T-helper 17 cell (primary cell): ENCODE measurements at regions not wholly inside any gene's neighbourhood (a gene's known extent, or its start where the extent isn't known, plus 50 kb on each side); places are given as distances from the start of the nearest gene placed in this dataset.
"Not testable (repeated sequence)": the region's sequence is repeated elsewhere in the genome, so short reads cannot be mapped to it uniquely, and the experiment has no call there.

Experiments used
- ATAC-seq: fragments of 150-1000 bp; cut with Tn5 transposase; 2 replicates; pipeline ENCODE4 v1.10.0; 2021; ENCODE audit warnings: mild to moderate bottlenecking, moderate library complexity
- DNase-seq, 3 donors: peaks; one replicate each; pipeline versions ENCODE4 v3.0.0 to v3.0.0-alpha.2; 2020 to 2021
- H3K9me3 ChIP-seq: one replicate; pipeline ENCODE4 v1.7.0; 2013; ENCODE audit warnings: low read length, mild to moderate bottlenecking; ENCODE audit not compliant: control insufficient read depth, poor library complexity, severe bottlenecking
- H3K27ac Mint-ChIP-seq: one replicate; pipeline ENCODE4 v1.8.0; 2022; ENCODE audit warnings: mild to moderate bottlenecking, moderate library complexity, mixed read lengths
- H3K27me3 Mint-ChIP-seq: one replicate; pipeline ENCODE4 v1.8.0; 2022; ENCODE audit warnings: mixed read lengths
- H3K36me3 Mint-ChIP-seq: one replicate; pipeline ENCODE4 v1.8.0; 2022; ENCODE audit warnings: low read depth, mixed read lengths
- H3K4me1 Mint-ChIP-seq: one replicate; pipeline ENCODE4 v1.8.0; 2022; ENCODE audit warnings: mild to moderate bottlenecking, mixed read lengths
- H3K4me3 Mint-ChIP-seq: one replicate; pipeline ENCODE4 v1.8.0; 2022; ENCODE audit warnings: mild to moderate bottlenecking, moderate library complexity, mixed read lengths

- DNase-seq = no peak
- no peaks in the 10 kb centered on the region for H3K27me3 Mint-ChIP-seq
- H3K4me3 Mint-ChIP-seq = no peak overlapping the region
- no peaks in the 10 kb centered on the region for H3K36me3 Mint-ChIP-seq
- H3K27ac Mint-ChIP-seq = no peak overlapping the region
- H3K4me1 Mint-ChIP-seq = no peaks in the 10 kb centered on the region
- no peaks in the 10 kb centered on the region for H3K9me3 ChIP-seq
- no peak for ATAC-seq
Observed at GRCh38 chr3:24689353-24689752, 194.7 kb upstream of the THRB start.

DNA sequence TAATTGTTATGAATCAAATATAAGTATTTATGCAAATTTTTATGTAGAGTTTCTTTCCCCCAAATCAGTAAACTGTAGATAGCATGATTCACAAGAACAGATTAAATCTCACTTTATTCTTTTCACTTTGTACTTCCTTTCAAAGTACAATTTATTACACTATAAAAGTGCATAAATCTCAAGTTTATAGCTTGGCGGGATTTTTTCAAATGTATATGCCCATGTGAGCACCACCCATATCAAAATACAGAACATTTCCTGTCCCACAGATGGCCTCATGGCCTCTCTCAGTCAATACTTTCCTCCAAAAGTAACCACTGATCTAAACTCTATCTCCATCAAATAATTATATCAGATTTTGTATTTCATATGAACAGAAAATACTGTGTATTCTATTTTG lies 196.1 kb upstream of the THRB start:
- Mint-ChIP-seq H3K4me1 (no peaks in the 10 kb centered on the region), H3K27me3 (no peaks in the 10 kb centered on the region), H3K27ac (no peak overlapping the region), H3K36me3 (no peaks in the 10 kb centered on the region), H3K4me3 (no peak overlapping the region)
- no peaks in the 10 kb centered on the region for H3K9me3 ChIP-seq
- ATAC-seq = no peak
- no peak for DNase-seq

DNA sequence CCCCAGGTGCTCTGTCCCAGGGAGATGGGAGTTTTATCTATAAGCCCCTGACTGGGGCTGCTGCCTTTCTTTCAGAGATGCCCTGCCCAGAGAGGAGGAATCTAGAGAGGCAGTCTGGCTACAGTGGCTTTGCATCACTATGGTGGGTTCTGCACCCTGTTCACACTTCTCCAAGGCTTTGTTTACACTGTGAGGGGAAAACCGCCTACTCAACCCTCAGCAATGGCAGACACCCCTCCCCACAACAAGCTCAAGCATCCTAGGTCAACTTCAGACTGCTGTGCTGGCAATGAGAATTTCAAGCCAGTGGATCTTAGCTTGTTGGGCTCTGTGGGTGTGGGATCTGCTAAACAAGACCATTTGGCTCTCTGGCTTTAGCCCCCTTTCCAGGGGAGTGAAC lies 204.4 kb upstream of the THRB start:
- H3K9me3 ChIP-seq, ATAC-seq, H3K27ac Mint-ChIP-seq, H3K4me1 Mint-ChIP-seq, H3K36me3 Mint-ChIP-seq, H3K4me3 Mint-ChIP-seq, DNase-seq, H3K27me3 Mint-ChIP-seq: not testable (repeated sequence)

GRCh38 chr3:24704496-24704895 lies 209.8 kb upstream of the THRB start:
- Mint-ChIP-seq H3K4me3 (no peak overlapping the region), H3K36me3 (no peaks in the 10 kb centered on the region), H3K4me1 (no peaks in the 10 kb centered on the region), H3K27ac (no peak overlapping the region), H3K27me3 (no peaks in the 10 kb centered on the region)
- DNase-seq (no peak), ATAC-seq (no peak)
- no peaks in the 10 kb centered on the region for H3K9me3 ChIP-seq

- Mint-ChIP-seq H3K36me3 (no peaks in the 10 kb centered on the region), H3K4me1 (no peaks in the 10 kb centered on the region), H3K4me3 (no peak overlapping the region), H3K27ac (no peak overlapping the region), H3K27me3 (no peaks in the 10 kb centered on the region)
- ATAC-seq (no peak), DNase-seq (no peak)
- H3K9me3 ChIP-seq = no peaks in the 10 kb centered on the region
Observed at GRCh38 chr3:24707936-24708335, 213.3 kb upstream of the THRB start.

DNA sequence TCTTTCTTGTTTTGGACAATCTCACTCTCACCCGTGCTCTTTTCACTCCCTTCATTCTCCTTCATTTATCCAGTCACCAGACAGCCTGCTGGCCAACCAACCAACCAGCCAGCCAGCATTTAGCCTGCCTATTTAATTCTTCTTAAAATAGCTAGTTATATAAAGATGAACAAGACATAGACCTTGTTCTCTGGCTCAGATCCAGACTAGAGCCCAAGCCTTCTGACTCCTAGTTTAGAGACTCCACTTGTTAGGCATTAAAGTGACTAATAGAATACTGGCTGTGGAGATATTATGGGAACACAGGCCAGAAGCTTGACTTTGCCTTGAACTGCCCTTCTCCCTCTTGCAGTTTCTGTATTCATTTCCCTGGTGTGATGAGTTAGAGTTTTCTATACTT lies 215.3 kb upstream of the THRB start:
- ATAC-seq (no peak), DNase-seq (no peak)
- H3K36me3 Mint-ChIP-seq = no peaks in the 10 kb centered on the region
- H3K4me1 Mint-ChIP-seq = no peaks in the 10 kb centered on the region
- no peak overlapping the region for H3K27ac Mint-ChIP-seq
- H3K9me3 ChIP-seq = no peaks in the 10 kb centered on the region
- no peaks in the 10 kb centered on the region for H3K27me3 Mint-ChIP-seq
- H3K4me3 Mint-ChIP-seq = no peak overlapping the region

DNA sequence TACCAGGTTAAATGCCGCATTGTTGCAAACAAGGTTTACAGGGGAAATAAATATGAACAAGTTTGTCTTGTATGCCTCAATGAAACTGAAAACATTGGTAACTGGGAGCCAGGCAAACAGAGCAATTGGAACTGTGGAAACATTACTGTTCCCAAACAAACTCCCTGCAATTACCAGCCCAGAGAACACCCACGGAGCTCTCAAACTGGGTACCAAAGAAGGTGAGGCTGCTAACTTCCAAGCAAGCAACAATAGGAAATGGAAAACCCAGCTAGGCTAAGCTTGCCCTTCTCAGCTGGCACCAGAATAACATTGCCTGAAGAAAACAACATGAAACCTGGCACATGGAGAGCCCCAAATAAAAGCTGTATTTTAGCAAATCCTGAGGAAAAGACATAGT lies 218.9 kb upstream of the THRB start:
- ATAC-seq (no peak), DNase-seq (no peak)
- H3K4me1 Mint-ChIP-seq = no peaks in the 10 kb centered on the region
- H3K27me3 Mint-ChIP-seq = no peaks in the 10 kb centered on the region
- no peaks in the 10 kb centered on the region for H3K36me3 Mint-ChIP-seq
- no peak overlapping the region for H3K27ac Mint-ChIP-seq
- no peaks in the 10 kb centered on the region for H3K9me3 ChIP-seq
- H3K4me3 Mint-ChIP-seq = no peak overlapping the region

DNA sequence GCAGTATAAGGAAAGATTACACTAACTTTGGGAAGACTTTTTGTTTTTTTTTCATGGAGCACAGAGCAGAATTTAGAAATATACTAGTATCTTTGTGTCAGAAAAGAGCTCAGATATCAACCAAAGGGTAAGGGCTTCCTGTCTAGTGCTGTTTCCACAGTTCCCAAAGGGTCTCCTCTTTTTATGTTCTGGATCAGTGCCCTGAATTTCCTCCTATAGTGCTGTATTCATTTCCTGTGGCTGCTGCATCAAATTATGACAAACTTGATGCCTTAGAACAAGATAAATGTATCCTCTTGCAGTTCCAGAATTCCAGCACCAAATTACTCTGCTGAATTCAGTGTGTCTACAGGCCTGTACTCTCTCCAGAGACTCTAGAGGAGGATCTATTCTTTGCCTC lies 219.8 kb upstream of the THRB start:
- H3K9me3 ChIP-seq = no peaks in the 10 kb centered on the region
- ATAC-seq (no peak), DNase-seq (no peak)
- Mint-ChIP-seq H3K27me3 (no peaks in the 10 kb centered on the region), H3K4me1 (no peaks in the 10 kb centered on the region), H3K27ac (no peak overlapping the region), H3K4me3 (no peak overlapping the region), H3K36me3 (no peaks in the 10 kb centered on the region)

DNA sequence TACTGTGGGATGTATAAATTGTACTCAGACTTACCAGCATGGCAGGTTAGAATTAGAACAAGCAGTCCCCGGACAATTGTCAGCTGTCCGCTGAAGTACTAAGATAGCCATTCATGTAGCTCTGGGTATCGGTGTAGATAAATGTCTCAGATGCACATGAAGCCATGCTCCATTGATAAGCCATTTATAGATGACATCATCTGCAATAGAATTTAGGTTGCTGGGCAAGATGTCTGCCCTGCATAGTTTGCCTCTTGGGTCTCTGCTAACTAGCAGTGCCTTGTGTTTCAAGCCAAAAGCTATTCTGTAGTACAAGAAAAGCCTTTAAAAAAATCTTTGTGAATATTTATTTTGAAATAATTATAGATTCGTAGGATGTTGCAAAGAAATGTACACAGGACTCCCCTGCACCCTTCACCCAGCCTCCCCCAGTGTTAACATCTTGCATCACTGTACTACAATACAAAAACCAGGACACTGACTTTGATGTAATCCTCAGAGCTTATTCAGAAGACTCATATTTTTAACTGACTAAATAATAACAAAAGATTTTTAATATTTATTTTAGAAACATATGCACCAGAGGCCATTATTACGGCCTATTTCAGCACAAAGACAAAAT lies 220.6 kb upstream of the THRB start:
- H3K27ac Mint-ChIP-seq = no peak overlapping the region
- H3K4me1 Mint-ChIP-seq = no peaks in the 10 kb centered on the region
- no peak overlapping the region for H3K4me3 Mint-ChIP-seq
- no peaks in the 10 kb centered on the region for H3K36me3 Mint-ChIP-seq
- H3K9me3 ChIP-seq = no peaks in the 10 kb centered on the region
- DNase-seq (no peak), ATAC-seq (no peak)
- no peaks in the 10 kb centered on the region for H3K27me3 Mint-ChIP-seq

DNA sequence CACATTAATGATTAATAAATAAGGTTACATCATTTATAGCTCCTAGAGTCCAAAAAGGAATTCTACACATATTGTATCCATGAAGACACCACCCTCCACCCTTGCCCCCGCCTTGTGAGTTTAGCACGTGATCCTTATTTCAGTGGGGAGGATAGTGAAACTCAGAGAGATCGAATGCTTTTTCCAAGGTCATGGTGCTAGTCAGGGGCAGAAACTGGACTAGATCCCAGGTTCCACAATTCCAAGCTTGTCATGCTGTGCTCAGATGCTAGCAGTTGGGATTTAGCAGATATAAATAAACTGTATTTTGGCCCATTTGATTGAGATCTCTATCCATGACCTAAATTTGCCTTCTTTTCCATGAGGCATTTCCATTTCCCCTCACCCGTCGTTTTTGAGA lies 227.4 kb upstream of the THRB start:
- no peak for ATAC-seq
- DNase-seq = no peak
- Mint-ChIP-seq H3K27me3 (no peaks in the 10 kb centered on the region), H3K4me3 (no peak overlapping the region), H3K36me3 (no peaks in the 10 kb centered on the region), H3K4me1 (no peaks in the 10 kb centered on the region), H3K27ac (no peak overlapping the region)
- no peaks in the 10 kb centered on the region for H3K9me3 ChIP-seq

GRCh38 chr3:24725514-24726255 lies 231.0 kb upstream of the THRB start:
- Mint-ChIP-seq H3K36me3 (no peaks in the 10 kb centered on the region), H3K27me3 (no peaks in the 10 kb centered on the region), H3K27ac (no peak overlapping the region), H3K4me1 (no peaks in the 10 kb centered on the region), H3K4me3 (no peak overlapping the region)
- no peaks in the 10 kb centered on the region for H3K9me3 ChIP-seq
- ATAC-seq (no peak), DNase-seq (no peak)

DNA sequence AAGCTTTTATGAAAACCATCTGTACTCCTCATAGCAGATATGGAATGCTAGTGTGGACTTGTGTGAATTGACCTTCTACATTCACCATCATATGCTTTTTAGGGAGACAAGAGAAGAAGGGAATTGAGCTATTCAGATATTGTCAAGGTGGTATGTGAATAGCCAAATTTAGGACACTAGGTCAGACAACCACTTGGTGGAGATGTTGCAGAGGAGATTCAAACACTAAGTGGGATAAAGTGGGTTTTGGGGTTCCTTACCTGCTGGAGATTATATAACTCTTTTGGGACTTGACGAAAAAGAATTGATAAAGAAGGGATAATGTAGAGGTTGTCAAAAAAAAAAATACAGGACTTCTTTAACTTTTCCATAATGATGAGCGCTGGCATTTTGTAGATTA lies 231.8 kb upstream of the THRB start:
- H3K4me3 Mint-ChIP-seq = no peak overlapping the region
- no peaks in the 10 kb centered on the region for H3K27me3 Mint-ChIP-seq
- DNase-seq (no peak), ATAC-seq (no peak)
- H3K36me3 Mint-ChIP-seq = no peaks in the 10 kb centered on the region
- H3K27ac Mint-ChIP-seq = no peak overlapping the region
- H3K9me3 ChIP-seq = no peaks in the 10 kb centered on the region
- no peaks in the 10 kb centered on the region for H3K4me1 Mint-ChIP-seq

GRCh38 chr3:24730173-24730572 lies 235.5 kb upstream of the THRB start:
- no peak for ATAC-seq
- no peak for DNase-seq
- no peaks in the 10 kb centered on the region for H3K4me1 Mint-ChIP-seq
- no peaks in the 10 kb centered on the region for H3K36me3 Mint-ChIP-seq
- no peaks in the 10 kb centered on the region for H3K27me3 Mint-ChIP-seq
- no peaks in the 10 kb centered on the region for H3K9me3 ChIP-seq
- no peak overlapping the region for H3K27ac Mint-ChIP-seq
- no peak overlapping the region for H3K4me3 Mint-ChIP-seq

DNA sequence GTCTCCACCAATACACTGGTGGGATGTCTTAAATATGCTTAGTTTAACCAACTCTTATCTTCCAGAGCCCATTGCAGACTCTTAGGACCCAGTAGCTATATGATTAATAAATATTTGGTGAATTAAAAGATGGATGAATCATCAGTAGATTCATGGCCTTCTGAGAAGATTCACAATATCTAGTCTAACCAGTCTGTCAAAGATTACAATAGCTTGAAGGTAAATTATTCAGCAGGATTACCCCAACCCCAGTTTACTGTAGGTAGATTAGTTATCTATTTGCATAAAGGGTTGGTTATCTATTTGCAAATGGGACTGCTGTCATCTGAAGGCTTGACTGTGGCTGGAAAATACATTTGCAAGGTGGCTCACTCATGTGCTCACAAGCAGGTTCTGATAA lies 239.4 kb upstream of the THRB start:
- Mint-ChIP-seq H3K4me1 (no peaks in the 10 kb centered on the region), H3K36me3 (no peaks in the 10 kb centered on the region), H3K27me3 (no peaks in the 10 kb centered on the region), H3K4me3 (no peak overlapping the region), H3K27ac (no peak overlapping the region)
- DNase-seq (no peak), ATAC-seq (no peak)
- no peaks in the 10 kb centered on the region for H3K9me3 ChIP-seq
